ENCODE measurements at regions not wholly inside any gene's neighbourhood (a gene's known extent, or its start where the extent isn't known, plus 50 kb on each side); places are given as distances from the start of the nearest gene placed in this dataset.
"Not testable (repeated sequence)": the region's sequence is repeated elsewhere in the genome, so short reads cannot be mapped to it uniquely, and the experiment has no call there.

DNA sequence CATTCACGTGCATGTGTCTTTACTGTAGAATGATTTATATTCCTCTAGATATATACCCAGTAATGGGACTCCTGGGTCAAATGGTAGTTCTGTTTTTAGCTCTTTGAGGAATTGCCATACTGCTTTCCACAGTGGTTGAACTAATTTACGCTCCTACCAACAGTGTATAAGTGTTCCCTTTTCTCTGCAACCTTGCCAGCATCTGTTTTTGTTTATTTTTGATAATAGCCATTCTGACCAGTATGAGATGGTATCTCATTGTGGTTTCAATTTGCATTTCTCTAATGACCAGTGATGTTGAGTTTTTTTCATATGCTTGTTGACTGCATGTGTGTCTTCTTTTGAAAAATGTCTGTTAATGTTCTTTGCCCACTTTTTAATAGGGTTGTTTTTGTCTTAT lies 236.8 kb upstream of the IRF2BP2 start:
- TF ChIP-seq POU2F2 (IDR thresholded peaks at IDR 0.05; ENCODE audit: low read depth, low read length); POLR2AphosphoS5 (IDR thresholded peaks at IDR 0.05; ENCODE audit: low read depth, low read length); POLR2A (IDR thresholded peaks at IDR 0.05; ENCODE audit: low read depth, low read length); TAF1 (IDR thresholded peaks at IDR 0.05; ENCODE audit: low read depth, low read length); PAX5 (IDR thresholded peaks at IDR 0.05; ENCODE audit: insufficient read depth, low read length, severe bottlenecking); SPI1 (IDR thresholded peaks at IDR 0.05; ENCODE audit: low read depth, low read length): not testable (repeated sequence)
